ENCODE measurements at regions not wholly inside any gene's neighbourhood (a gene's known extent, or its start where the extent isn't known, plus 50 kb on each side); places are given as distances from the start of the nearest gene placed in this dataset.

- peak; percentile 17 for ATAC-seq
- DNase-seq (ENCODE audit: low spot score) = peak; percentile 22
- H3K36me3 Mint-ChIP-seq (ENCODE audit: low read depth) = no peaks in the 10 kb centered on the region
- peaks cover 29% of the 10 kb centered on the region for H3K4me1 Mint-ChIP-seq
- Histone ChIP-seq H3K27me3 (ENCODE audit: insufficient read depth) (no peaks in the 10 kb centered on the region), H3K9me2 (ENCODE audit: insufficient read depth) (0 out of 2 replicates have a peak, but pooled peaks cover 3% of the 10 kb centered on the region), H3K79me2 (replicated peaks; ENCODE audit: insufficient read depth) (no peaks in the 10 kb centered on the region), H4K20me1 (replicated peaks; ENCODE audit: insufficient read depth) (no peaks in the 10 kb centered on the region), H2AFZ (peak overlapping the region; percentile 52; the same call in 1 of the 2 replicates), H3K4me2 (no peak overlapping the region), H3K27ac (ENCODE audit: low read depth) (no peak overlapping the region), H3K4me1 (ENCODE audit: insufficient read depth) (peaks cover 10% of the 10 kb centered on the region; the same call in 1 of the 2 replicates), H3K36me3 (ENCODE audit: insufficient read depth) (no peaks in the 10 kb centered on the region), H3F3A (replicated peaks; ENCODE audit: low read depth) (no peaks in the 10 kb centered on the region), H3K4me3 (no peak overlapping the region)
- H3K27ac Mint-ChIP-seq = no peak overlapping the region
- H3K9me3 Mint-ChIP-seq = no peaks in the 10 kb centered on the region
- peaks cover 5% of the 10 kb centered on the region for H3K27me3 Mint-ChIP-seq (ENCODE audit: insufficient read depth, low read depth, poor library complexity)
- TF ChIP-seq, protein P1, sequence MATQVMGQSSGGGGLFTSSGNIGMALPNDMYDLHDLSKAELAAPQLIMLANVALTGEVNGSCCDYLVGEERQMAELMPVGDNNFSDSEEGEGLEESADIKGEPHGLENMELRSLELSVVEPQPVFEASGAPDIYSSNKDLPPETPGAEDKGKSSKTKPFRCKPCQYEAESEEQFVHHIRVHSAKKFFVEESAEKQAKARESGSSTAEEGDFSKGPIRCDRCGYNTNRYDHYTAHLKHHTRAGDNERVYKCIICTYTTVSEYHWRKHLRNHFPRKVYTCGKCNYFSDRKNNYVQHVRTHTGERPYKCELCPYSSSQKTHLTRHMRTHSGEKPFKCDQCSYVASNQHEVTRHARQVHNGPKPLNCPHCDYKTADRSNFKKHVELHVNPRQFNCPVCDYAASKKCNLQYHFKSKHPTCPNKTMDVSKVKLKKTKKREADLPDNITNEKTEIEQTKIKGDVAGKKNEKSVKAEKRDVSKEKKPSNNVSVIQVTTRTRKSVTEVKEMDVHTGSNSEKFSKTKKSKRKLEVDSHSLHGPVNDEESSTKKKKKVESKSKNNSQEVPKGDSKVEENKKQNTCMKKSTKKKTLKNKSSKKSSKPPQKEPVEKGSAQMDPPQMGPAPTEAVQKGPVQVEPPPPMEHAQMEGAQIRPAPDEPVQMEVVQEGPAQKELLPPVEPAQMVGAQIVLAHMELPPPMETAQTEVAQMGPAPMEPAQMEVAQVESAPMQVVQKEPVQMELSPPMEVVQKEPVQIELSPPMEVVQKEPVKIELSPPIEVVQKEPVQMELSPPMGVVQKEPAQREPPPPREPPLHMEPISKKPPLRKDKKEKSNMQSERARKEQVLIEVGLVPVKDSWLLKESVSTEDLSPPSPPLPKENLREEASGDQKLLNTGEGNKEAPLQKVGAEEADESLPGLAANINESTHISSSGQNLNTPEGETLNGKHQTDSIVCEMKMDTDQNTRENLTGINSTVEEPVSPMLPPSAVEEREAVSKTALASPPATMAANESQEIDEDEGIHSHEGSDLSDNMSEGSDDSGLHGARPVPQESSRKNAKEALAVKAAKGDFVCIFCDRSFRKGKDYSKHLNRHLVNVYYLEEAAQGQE (IDR thresholded peaks at IDR 0.05; ENCODE audit: unreplicated experiment) = no peak
- H3K4me3 Mint-ChIP-seq = no peak overlapping the region
Measured at GRCh38 chr1:22207511-22208267, 64.8 kb upstream of the WNT4 start.

DNA sequence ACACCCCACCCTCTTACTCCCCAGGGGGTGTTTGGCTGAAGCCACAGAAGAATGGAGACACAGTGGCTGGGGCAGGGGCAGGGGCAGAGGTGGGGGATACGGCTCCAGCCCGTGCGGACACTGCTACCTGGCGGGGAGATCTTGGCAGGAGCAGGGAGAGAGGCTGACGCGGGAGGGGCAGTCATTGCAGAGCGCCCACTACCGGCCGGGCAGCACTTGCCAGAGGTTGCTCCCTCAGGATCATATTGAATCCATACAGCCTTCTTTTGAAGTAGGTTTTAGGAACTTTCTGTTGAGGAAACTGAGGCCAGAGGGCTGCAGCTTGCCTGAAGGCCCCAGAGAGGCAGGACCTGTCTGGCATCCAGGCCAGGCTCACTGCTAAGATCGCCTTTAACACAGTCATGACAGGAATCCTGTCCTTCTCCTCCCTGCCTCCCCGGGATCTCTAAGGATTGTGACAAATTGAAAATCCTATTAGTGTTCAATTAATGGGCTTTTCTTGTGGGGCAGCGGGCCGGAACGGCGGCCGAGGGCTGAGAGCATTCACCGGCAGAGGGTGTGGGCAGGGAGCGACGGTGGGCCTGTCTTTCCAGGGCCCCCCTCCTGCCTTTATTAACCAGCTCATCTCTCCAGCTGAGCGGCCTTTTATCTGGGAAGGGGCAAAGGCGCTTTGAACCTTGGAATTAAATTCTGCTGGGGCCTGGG is 65.5 kb upstream of the WNT4 start:
- H2AFZ ChIP-seq = peak overlapping the region; percentile 23; the same call in 1 of the 2 replicates
- H3K9me3 Mint-ChIP-seq = no peaks in the 10 kb centered on the region
- no peaks in the 10 kb centered on the region for H3K36me3 ChIP-seq (ENCODE audit: insufficient read depth)
- TF ChIP-seq CTCF (conservative IDR thresholded peaks at IDR 0.05; ENCODE audit: low read depth in 2 of 2) (peak; percentile 39 to 44; a peak in 3 of 4 replicates), CREB1 (CRISPR knock-in tag; IDR thresholded peaks at IDR 0.05; ENCODE audit: low read depth) (no peak)
- H3K27ac ChIP-seq (ENCODE audit: low read depth) = no peak overlapping the region
- H3K27ac Mint-ChIP-seq = no peak overlapping the region
- H3K9me2 ChIP-seq (ENCODE audit: insufficient read depth) = 0 out of 2 replicates have a peak, but pooled peaks cover 3% of the 10 kb centered on the region
- peak; percentile 41 for ATAC-seq
- H3K27me3 ChIP-seq (ENCODE audit: insufficient read depth) = no peaks in the 10 kb centered on the region
- peaks cover 29% of the 10 kb centered on the region for H3K4me1 Mint-ChIP-seq
- H3F3A ChIP-seq (replicated peaks; ENCODE audit: low read depth) = no peaks in the 10 kb centered on the region
- no peaks in the 10 kb centered on the region for H3K79me2 ChIP-seq (replicated peaks; ENCODE audit: insufficient read depth)
- peaks cover 10% of the 10 kb centered on the region; the same call in 1 of the 2 replicates for H3K4me1 ChIP-seq (ENCODE audit: insufficient read depth)
- no peaks in the 10 kb centered on the region for H3K36me3 Mint-ChIP-seq (ENCODE audit: low read depth)
- H3K4me2 ChIP-seq = no peak overlapping the region
- H3K4me3 ChIP-seq = no peak overlapping the region
- peaks cover 4% of the 10 kb centered on the region for H3K27me3 Mint-ChIP-seq (ENCODE audit: insufficient read depth, low read depth, poor library complexity)
- no peaks in the 10 kb centered on the region for H4K20me1 ChIP-seq (replicated peaks; ENCODE audit: insufficient read depth)
- DNase-seq (ENCODE audit: low spot score) = peak; percentile 23
- no peak overlapping the region for H3K4me3 Mint-ChIP-seq
